ENCODE measurements at regions not wholly inside any gene's neighbourhood (a gene's known extent, or its start where the extent isn't known, plus 50 kb on each side); places are given as distances from the start of the nearest gene placed in this dataset.

- TF ChIP-seq CTCF (conservative IDR thresholded peaks at IDR 0.05; ENCODE audit: low read depth, low read length) (no peak), EZH2 (IDR thresholded peaks at IDR 0.05; ENCODE audit: borderline replicate concordance, low read depth, low read length, poor library complexity, severe bottlenecking) (no peak)
Observed at GRCh38 chr2:172251231-172251630, 148.5 kb upstream of the DLX2 start.
